ENCODE measurements at regions not wholly inside any gene's neighbourhood (a gene's known extent, or its start where the extent isn't known, plus 50 kb on each side); places are given as distances from the start of the nearest gene placed in this dataset.

DNA sequence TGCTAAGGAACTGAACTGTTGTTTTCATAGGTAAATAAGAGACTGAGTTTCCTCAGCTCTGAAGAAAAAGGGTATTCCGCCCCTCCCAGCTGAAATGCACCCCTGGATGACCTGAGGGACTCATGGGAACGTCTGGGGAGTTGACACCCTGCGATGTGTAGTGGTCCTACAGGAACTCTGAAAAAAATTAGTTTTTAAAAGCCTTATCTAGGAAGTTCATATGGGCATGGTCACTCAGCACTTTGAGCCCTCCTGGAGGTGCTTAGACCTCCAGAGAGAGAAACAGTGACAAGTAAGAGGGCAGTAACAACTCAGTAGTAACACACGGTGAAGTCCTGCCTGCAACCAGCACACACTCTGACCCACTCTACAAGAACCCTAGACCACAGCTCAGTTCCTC is 91.2 kb upstream of the CNOT2 start:
- DNase-seq, result no peak

DNA sequence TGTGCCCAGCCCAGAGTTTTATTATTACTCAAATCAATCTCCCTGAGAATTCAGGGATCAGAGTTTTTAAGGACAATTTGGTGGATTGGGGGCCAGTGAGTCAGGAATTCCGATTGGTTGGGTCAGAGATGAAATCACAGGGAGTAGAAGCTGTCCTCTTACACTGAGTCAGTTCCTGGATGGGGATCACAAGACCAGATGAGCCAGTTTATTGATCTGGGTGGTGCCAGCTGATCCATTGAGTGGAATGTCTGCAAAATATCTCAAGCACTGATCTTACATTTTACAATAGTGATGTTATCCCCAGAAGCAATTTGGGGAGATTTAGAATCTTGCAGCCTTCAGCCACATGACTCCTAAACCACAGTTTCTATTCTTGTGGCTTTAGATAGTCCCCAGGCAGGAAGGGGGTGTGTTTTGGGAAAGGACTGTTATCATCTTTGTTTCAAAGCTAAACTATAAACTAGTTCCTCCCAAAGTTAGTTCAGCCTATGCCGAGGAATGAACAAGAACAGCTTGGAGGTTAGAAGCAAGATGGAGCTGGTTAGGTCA is 89.1 kb upstream of the CNOT2 start:
- DNase-seq, result no peak

DNA sequence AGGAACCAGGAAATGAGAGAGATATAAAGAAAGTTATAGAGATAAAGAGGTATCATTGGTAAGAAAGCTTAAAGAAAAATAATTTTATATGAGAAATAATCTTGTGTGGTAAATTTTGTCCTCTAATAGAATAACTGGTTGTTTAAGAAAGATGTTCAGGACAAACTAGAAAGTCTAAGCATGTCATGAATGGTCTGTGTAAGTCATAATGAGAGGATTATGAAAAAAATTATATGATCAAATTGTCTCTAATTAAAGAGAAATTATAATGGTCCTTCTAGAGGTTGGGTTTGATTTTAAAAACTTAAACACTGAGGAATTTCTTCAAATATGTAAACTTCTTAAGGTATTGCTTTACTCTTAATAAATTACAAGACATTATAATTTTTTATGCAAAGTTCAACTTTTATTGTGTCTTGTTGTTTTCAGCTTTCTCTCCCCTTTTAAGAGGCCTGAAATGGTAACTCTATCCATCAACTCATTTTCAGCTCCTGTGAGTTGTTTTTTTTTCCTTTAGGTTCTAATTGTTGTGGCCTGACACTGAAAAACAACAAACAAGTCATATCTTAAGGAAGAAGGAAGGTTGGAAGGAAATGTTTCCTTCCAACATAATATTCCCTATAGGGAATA is 88.2 kb upstream of the CNOT2 start:
- DNase-seq, result no peak

DNA sequence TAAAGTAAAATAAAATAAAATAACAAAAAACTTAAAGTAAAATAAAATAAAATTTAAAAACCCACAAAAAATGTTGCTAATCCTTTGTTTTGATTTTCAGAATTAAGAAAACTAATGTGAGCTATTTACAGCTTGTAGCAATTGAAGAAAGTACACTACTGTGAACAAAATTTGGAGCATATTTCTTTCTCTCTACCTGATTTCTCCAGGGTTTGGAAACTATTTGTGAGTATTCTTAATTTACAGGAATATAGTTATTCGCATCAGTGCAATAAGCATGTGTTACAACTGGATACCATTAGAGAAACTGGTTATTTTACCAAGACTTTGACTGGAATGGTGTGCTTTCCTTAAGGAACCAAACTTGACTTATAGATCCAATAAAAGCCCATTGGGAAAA is 86.1 kb upstream of the CNOT2 start:
- DNase-seq, result no peak

DNA sequence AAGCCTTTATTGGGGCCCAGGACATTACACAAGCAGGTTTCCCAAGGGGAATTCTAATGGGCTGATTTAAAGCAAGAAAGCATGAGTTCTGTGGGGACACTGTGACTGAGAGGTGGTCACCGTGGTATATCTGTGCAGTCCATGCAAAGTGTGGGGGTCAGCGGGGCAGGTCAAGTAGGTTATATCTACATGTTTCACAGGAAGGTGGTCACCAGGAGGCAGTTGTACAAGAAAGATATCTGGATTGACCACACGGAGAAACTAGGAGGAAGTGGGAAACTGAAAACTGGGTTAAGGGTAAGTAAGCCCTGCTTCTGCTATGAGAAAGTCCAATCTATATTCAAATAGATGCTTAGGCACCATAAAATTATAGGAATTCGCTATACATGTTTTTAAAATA is 77.8 kb upstream of the CNOT2 start:
- no peak for DNase-seq

DNA sequence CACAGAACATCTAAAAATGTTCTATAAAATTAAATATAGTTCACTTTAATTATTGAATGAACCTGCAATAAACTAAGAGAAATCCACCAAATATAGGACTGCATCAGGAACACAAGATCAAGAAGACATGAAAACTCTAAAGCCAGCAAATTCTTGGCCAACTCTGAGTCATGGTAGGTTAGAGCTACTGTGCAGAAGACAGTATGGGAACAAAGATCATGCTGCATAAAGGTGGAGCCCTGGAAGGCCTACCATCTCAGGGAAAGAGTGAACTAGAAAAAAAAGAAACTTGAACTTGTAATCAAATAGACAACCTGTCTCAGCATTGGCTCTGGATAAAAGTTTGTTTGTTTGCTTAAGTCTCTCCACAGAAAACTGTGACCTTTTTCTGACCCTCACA is 66.9 kb upstream of the CNOT2 start:
- DNase-seq, result no peak

DNA sequence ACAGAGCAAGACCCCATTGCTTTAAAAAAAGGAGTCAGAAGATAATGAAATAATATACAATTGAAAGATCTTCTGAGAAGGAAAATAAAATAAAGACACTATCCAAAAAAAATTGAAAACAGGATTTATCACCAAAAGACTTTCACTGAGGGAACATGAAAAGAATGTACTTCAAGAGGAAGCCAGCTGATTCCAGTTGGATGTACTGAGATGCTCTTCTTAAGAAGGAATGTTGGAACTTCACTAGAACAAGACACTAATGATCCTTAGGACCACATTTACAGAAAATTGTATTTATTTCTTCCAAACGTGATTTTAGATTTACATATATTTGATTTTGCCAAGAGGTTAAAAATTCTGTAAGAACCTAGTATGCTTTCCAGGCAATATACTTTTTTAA is 65.6 kb upstream of the CNOT2 start:
- DNase-seq, result no peak

DNA sequence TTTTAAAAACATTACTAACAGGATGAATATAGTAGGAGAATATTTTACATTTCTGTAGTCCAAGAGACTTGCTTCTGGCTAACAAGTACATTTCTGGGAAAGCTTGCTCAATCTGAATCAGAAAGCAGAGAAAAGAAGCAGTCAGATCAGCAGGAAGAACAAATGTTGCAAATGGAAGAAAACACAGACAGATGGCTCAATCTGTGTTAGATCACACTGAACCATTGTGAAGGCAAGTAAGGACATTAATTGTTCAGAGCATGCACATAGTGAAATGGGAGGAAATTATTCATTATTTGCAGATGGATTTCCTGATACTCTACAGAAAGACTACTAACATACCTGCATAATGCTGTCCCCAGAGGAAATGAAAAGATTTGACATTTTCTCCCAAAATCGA is 65.2 kb upstream of the CNOT2 start:
- peak; percentile 11 for DNase-seq

DNA sequence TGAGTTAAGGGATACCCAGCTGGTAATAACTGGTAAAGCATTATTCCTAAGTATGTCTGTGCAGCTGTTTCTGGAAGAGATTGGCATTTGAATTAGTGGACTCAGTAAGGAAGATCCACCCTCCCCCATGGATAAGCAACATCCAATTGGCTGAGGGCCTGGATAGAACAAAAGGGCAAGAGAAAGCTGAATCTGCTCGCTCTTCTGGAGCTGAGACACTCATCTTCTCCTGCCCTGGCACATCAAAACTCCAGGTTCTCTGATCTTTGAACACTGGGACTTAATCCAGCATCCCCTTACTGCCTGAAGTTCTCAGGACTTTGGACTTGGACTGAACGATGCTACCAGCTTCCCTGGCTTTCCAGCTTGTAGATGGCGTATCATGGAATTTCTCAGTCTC is 63.1 kb upstream of the CNOT2 start:
- DNase-seq, result peak; percentile 13

DNA sequence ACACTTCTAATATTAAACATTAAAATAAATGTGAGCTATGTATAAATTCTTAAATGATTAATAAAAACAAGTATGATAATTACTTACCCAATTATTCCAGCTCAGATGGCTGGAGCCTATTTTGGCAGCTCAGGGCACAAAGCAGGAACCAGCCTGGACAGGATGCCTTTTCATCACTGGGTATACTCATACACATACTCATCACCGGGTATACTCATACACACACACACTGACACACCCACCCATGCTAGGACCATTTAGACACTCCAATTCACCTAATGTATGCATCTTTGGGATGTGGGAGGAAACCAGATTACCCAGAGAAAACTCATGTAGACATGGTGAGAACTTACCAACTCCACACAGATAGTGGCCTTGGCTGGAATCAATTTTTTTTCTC is 57.9 kb upstream of the CNOT2 start:
- no peak for DNase-seq

DNA sequence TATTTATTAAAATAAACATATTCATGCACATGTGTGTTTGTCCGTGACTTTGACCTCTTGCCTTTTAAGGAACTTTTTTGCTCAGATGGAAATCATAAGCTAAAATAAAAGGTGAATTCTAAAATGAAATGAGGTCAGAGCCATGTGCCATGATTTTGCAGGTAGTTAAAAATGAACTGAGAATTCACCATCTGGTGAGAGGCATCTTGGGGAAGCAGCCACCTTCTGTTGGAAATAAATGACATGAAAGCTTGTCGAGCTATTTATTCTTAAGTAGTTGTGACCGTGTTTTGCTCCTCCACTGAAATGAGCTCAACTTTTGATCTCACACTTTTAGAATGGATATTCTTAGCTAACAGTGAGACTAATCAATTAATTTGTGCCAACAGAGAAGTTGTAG is 56.8 kb upstream of the CNOT2 start:
- DNase-seq, result no peak

DNA sequence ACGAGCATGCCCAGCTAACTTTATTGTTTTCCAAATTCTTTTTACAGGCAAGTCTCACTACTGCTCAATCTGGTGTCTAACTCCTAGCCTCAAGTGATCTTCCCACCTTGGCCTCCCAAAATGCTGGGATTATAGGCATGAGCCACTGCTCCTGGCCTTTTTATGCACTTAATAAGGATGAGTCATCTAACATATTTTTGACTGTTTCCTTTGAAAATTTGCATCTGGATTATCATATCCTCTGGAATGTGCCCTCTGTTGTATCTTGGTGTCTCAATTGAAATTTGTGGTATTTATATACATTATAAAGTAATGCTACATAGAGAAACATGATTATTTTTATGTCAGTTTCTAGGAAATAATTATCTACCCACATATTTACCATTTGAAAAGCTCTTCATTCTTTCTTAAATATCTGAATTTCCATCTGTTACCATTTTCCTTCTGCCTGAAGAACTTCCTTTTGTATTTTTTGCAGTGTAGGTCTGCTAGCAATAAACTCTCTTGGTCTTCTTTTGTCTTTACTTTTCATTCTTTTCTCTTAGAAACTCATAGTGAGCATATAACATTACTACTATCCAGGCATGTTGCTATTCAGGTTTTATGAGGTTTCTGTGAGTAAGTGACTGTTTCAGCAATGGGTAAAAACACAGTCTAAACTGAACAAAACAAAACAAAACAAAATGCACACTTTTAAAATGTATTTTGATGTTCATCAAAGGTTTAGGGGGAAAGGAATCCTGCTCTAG is 52.8 kb upstream of the CNOT2 start:
- no peak for DNase-seq

Data from muscle of arm (tissue), 1 donor.